ENCODE measurements at regions not wholly inside any gene's neighbourhood (a gene's known extent, or its start where the extent isn't known, plus 50 kb on each side); places are given as distances from the start of the nearest gene placed in this dataset.

DNA sequence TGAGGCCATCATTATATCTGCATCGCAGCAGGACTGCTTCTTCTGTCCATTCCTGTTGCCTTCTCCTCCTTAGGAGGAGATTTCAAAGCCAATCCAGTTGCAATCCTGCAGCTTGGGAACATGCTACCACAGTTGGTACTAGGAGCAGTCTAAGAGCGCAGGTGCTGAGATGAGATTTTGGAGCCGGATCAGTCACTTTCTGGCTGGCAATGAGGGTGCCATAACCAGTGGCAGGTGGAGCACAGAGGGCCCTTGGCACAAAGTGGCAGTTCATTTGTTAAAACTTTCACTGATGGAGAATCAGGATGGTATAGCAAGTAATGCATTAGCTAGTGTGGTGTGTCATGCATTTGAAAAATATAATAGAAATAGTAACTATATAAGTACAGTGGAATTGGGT lies 173.7 kb upstream of the ATP5MC3 start:
- TF ChIP-seq CTCF (IDR thresholded peaks at IDR 0.05), result no peak
- H3K27ac Mint-ChIP-seq, result no peak overlapping the region
- no peak for DNase-seq
- H3K9me3 Mint-ChIP-seq, result no peaks in the 10 kb centered on the region
- peaks cover 10% of the 10 kb centered on the region for H3K27me3 Mint-ChIP-seq
- H3K4me1 Mint-ChIP-seq, result no peaks in the 10 kb centered on the region
- intact Hi-C loops (cut with micrococcal nuclease), result no loop called here
- CTCF ChIA-PET, result no interaction called here
- ATAC-seq (ENCODE audit: low read depth), result no peak
- no peak overlapping the region for H3K4me3 Mint-ChIP-seq
- no peaks in the 10 kb centered on the region for H3K36me3 Mint-ChIP-seq (ENCODE audit: low read depth)
- POLR2A ChIA-PET, result no interaction called here

GRCh38 chr2:175353275-175353674 lies 171.8 kb upstream of the ATP5MC3 start:
- H3K9me3 Mint-ChIP-seq, result no peaks in the 10 kb centered on the region
- no peak for ATAC-seq (ENCODE audit: low read depth)
- CTCF ChIA-PET, result no interaction called here

DNA sequence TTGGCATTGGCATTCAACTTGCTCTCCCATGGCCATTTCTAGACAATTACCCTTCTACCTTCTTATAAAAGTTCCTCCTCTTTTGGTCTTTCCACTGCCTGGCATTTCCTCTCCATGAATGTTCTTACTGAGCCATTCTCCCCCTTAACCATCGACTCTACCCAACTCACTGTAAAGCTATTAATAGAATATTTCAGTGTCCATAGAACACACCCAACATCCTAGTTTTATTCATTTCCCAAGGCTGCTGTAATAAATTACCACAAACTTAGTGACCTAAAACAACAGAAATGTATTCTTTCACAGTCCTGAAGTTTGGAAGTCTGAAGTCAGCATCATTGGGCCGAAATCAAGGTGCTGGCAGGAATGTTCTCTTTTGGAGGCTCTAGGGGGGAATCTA lies 170.0 kb upstream of the ATP5MC3 start:
- no peak overlapping the region for H3K27ac Mint-ChIP-seq
- H3K4me3 Mint-ChIP-seq, result no peak overlapping the region
- ATAC-seq (ENCODE audit: low read depth), result no peak
- intact Hi-C loops (cut with micrococcal nuclease), result no loop called here
- no peaks in the 10 kb centered on the region for H3K36me3 Mint-ChIP-seq (ENCODE audit: low read depth)
- H3K9me3 Mint-ChIP-seq, result no peaks in the 10 kb centered on the region
- TF ChIP-seq CTCF (IDR thresholded peaks at IDR 0.05), result no peak
- H3K27me3 Mint-ChIP-seq, result peaks cover 17% of the 10 kb centered on the region
- CTCF ChIA-PET, result no interaction called here
- no peak for DNase-seq
- H3K4me1 Mint-ChIP-seq, result no peaks in the 10 kb centered on the region
- POLR2A ChIA-PET, result no interaction called here

More at GRCh38 chr2:175353275-175353674, 171.8 kb upstream of the ATP5MC3 start:
- intact Hi-C loops (cut with micrococcal nuclease), result no loop called here
- POLR2A ChIA-PET, result no interaction called here
- no peak for TF ChIP-seq CTCF (IDR thresholded peaks at IDR 0.05)
- Mint-ChIP-seq H3K4me3 (no peak overlapping the region), H3K4me1 (no peaks in the 10 kb centered on the region), H3K27me3 (peaks cover 13% of the 10 kb centered on the region), H3K36me3 (ENCODE audit: low read depth) (no peaks in the 10 kb centered on the region), H3K27ac (no peak overlapping the region)
- DNase-seq, result no peak

- Mint-ChIP-seq H3K4me1 (no peaks in the 10 kb centered on the region), H3K36me3 (ENCODE audit: low read depth) (no peaks in the 10 kb centered on the region), H3K4me3 (no peak overlapping the region), H3K27me3 (peaks cover 13% of the 10 kb centered on the region), H3K27ac (no peak overlapping the region), H3K9me3 (no peaks in the 10 kb centered on the region)
- DNase-seq (no peak), ATAC-seq (ENCODE audit: low read depth) (no peak)
- no peak for TF ChIP-seq CTCF (IDR thresholded peaks at IDR 0.05)
- POLR2A ChIA-PET, result no interaction called here
- intact Hi-C loops (cut with micrococcal nuclease), result no loop called here
- CTCF ChIA-PET, result no interaction called here
These were observed 168.6 kb upstream of the ATP5MC3 start for GRCh38 chr2:175350105-175350504.

- Mint-ChIP-seq H3K9me3 (peaks cover 28% of the 10 kb centered on the region), H3K4me1 (no peaks in the 10 kb centered on the region), H3K36me3 (ENCODE audit: low read depth) (peaks cover 2% of the 10 kb centered on the region), H3K27ac (no peak overlapping the region), H3K27me3 (peaks cover 5% of the 10 kb centered on the region), H3K4me3 (no peak overlapping the region)
- TF ChIP-seq CTCF (IDR thresholded peaks at IDR 0.05), result no peak
- ATAC-seq (ENCODE audit: low read depth), result no peak
- POLR2A ChIA-PET, result no interaction called here
- intact Hi-C loops (cut with micrococcal nuclease), result no loop called here
- CTCF ChIA-PET, result no interaction called here
- no peak for DNase-seq
These were observed 160.6 kb upstream of the ATP5MC3 start for GRCh38 chr2:175342085-175342484.

All from activated B cell treated with CpG ODN at 0.5 μM for 24 hours (primary cell).